Skin of body (tissue), 1 donor: ENCODE measurements at regions not wholly inside any gene's neighbourhood (a gene's known extent, or its start where the extent isn't known, plus 50 kb on each side); places are given as distances from the start of the nearest gene placed in this dataset.
"Not testable (repeated sequence)": the region's sequence is repeated elsewhere in the genome, so short reads cannot be mapped to it uniquely, and the experiment has no call there.

ENCODE experiments used
- DNase-seq: peaks from one replicate; lab custom pipeline; 2025; lab: John Stamatoyannopoulos, UW

GRCh38 chr6:122248001-122248669 lies 151.3 kb upstream of the HSF2 start:
- no peak for DNase-seq

- DNase-seq = no peak
Observed at GRCh38 chr6:122248844-122249243, 150.6 kb upstream of the HSF2 start.

GRCh38 chr6:122258839-122259238 lies 140.6 kb upstream of the HSF2 start:
- no peak for DNase-seq

- DNase-seq = no peak
Observed at GRCh38 chr6:122264557-122264956, 134.9 kb upstream of the HSF2 start.

- DNase-seq = no peak
Observed at GRCh38 chr6:122265755-122266154, 133.7 kb upstream of the HSF2 start.

- no peak for DNase-seq
Observed at GRCh38 chr6:122268394-122268793, 131.1 kb upstream of the HSF2 start.

GRCh38 chr6:122276637-122277036 lies 122.8 kb upstream of the HSF2 start:
- DNase-seq = no peak

- DNase-seq = not testable (repeated sequence)
Observed at GRCh38 chr6:122280105-122281021, 119.1 kb upstream of the HSF2 start.

- DNase-seq = no peak
Observed at GRCh38 chr6:122283884-122284283, 115.6 kb upstream of the HSF2 start.

GRCh38 chr6:122284848-122285247 lies 114.6 kb upstream of the HSF2 start:
- DNase-seq = no peak

GRCh38 chr6:122285292-122285913 lies 114.0 kb upstream of the HSF2 start:
- DNase-seq = no peak

- DNase-seq = no peak
Observed at GRCh38 chr6:122286512-122286911, 112.9 kb upstream of the HSF2 start.

GRCh38 chr6:122289762-122290539 lies 109.5 kb upstream of the HSF2 start:
- no peak for DNase-seq

- DNase-seq = no peak
Observed at GRCh38 chr6:122297010-122297409, 102.4 kb upstream of the HSF2 start.

GRCh38 chr6:122302067-122302466 lies 97.4 kb upstream of the HSF2 start:
- no peak for DNase-seq

GRCh38 chr6:122307577-122307976 lies 91.9 kb upstream of the HSF2 start:
- DNase-seq = no peak

- no peak for DNase-seq
Observed at GRCh38 chr6:122308074-122308473, 91.4 kb upstream of the HSF2 start.

GRCh38 chr6:122315842-122316241 lies 83.6 kb upstream of the HSF2 start:
- DNase-seq = no peak

GRCh38 chr6:122322824-122323223 lies 76.6 kb upstream of the HSF2 start:
- peak; percentile 62 for DNase-seq

- DNase-seq = no peak
Observed at GRCh38 chr6:122323361-122323760, 76.1 kb upstream of the HSF2 start.

GRCh38 chr6:122330315-122330714 lies 69.1 kb upstream of the HSF2 start:
- no peak for DNase-seq

- no peak for DNase-seq
Observed at GRCh38 chr6:122337645-122338044, 61.8 kb upstream of the HSF2 start.
